ENCODE measurements at regions not wholly inside any gene's neighbourhood (a gene's known extent, or its start where the extent isn't known, plus 50 kb on each side); places are given as distances from the start of the nearest gene placed in this dataset.

DNA sequence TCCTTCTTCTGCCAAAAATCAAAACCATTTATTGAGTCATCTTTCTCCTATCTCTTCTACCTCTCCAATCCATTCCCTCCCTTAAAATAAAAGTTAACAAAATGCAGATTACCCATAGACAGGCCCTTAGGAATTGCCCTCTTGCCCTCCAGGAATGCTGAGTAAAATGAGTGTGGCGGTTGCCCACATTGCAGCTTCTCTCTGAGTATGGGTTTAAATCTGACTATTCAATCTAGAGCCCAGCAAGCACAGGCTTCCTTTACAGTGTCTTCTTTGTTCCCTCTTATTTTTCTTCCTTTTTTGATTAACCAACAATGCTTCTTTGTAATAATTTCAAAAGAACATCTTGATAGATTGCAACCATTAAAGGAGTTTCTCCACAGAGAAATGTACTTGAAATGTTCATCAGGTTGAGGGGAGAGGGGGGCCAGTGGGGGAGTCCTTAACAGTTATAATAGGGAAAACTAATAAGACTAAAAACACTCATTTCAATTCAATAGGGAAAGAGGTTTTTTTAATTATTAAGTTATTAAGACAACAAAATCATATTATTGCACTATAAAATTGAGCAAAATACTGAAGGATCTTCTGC lies 135.3 kb upstream of the LMCD1 start:
- H3K4me2 ChIP-seq (ENCODE audit: low read depth, low read length) = no peak overlapping the region
- no peak overlapping the region for H3K4ac ChIP-seq (ENCODE audit: low read depth, low read length)
- dilution Hi-C loops (cut with HindIII; ENCODE audit: low sequenced_read_pairs, unreplicated experiment) (no loop called here), in situ Hi-C loops (cut with MboI; ENCODE audit: low sequenced_read_pairs) (no loop called here), intact Hi-C loops (cut with micrococcal nuclease) (no loop called here)
- no peaks in the 10 kb centered on the region for H4K20me1 ChIP-seq (ENCODE audit: insufficient read depth, low read length)
- DNase-seq = no peak
- no peak overlapping the region for H3K56ac ChIP-seq (ENCODE audit: extremely low read depth, insufficient read depth, low read length)
- H3K27ac ChIP-seq (ENCODE audit: insufficient read depth, low read length) = no peak overlapping the region
- H2BK15ac ChIP-seq (ENCODE audit: low read depth, low read length) = no peak overlapping the region
- no peaks in the 10 kb centered on the region for H3K4me1 ChIP-seq (ENCODE audit: control insufficient read depth, insufficient read depth, low read length)
- H2AFZ ChIP-seq (replicated peaks; ENCODE audit: low read length, poor library complexity) = no peak overlapping the region
- ChIA-PET POLR2A (ENCODE audit: unreplicated experiment) (no interaction called here), CTCF (no interaction called here)
- no peak overlapping the region for H3K23ac ChIP-seq (ENCODE audit: low read depth, low read length)
- no TSS peak for BruUV-seq (replicated peaks)
- H2AK9ac ChIP-seq (replicated peaks; ENCODE audit: low read depth, low read length, poor library complexity) = no peak overlapping the region
- H3K27me3 ChIP-seq (ENCODE audit: control insufficient read depth, insufficient read depth, low read length) = no peaks in the 10 kb centered on the region; the same call in none of the 2 replicates
- no peak overlapping the region for H2AK5ac ChIP-seq (ENCODE audit: low read depth, low read length)
- no peaks in the 10 kb centered on the region for H3K79me1 ChIP-seq (ENCODE audit: low read depth in 1 of 2, low read length in 2 of 2)
- no peak overlapping the region for H3K14ac ChIP-seq (replicated peaks; ENCODE audit: low read depth, low read length)
- H2BK20ac ChIP-seq (ENCODE audit: low read depth, low read length) = no peak overlapping the region
- no peak overlapping the region for H4K5ac ChIP-seq (ENCODE audit: low read depth, low read length)
- H2BK120ac ChIP-seq (ENCODE audit: low read depth, low read length) = no peak overlapping the region
- no peaks in the 10 kb centered on the region for H3K36me3 ChIP-seq (ENCODE audit: control insufficient read depth, insufficient read depth, low read length)
- no peaks in the 10 kb centered on the region for H3K9me3 ChIP-seq (ENCODE audit: control insufficient read depth, insufficient read depth, low read length)
- ATAC-seq (ENCODE audit: low read depth) = no peak
- no CpG with 5 or more reads among the region's 1 CpG for WGBS, 2 experiments (ENCODE audit: extremely low coverage in 2 of 2, insufficient read length in 1 of 2)
- TF ChIP-seq CEBPB (IDR thresholded peaks at IDR 0.05; ENCODE audit: low read depth, low read length) (no peak), USF2 (IDR thresholded peaks at IDR 0.05; ENCODE audit: low read depth, low read length) (no peak), SMC3 (IDR thresholded peaks at IDR 0.05; ENCODE audit: low read depth, low read length) (no peak), BHLHE40 (IDR thresholded peaks at IDR 0.05; ENCODE audit: low read depth, low read length) (no peak), CTCF (conservative IDR thresholded peaks at IDR 0.05; ENCODE audit: low read depth, low read length) (no peak)
- no peaks in the 10 kb centered on the region for H3K9me1 ChIP-seq (ENCODE audit: insufficient read depth, low read length)
- H3K4me3 ChIP-seq (ENCODE audit: insufficient read depth, low read depth, low read length) = no peak overlapping the region
- no peak overlapping the region for H4K91ac ChIP-seq (ENCODE audit: insufficient read depth, low read depth, low read length)
- no peak overlapping the region for H2BK5ac ChIP-seq (ENCODE audit: low read depth, low read length, poor library complexity, severe bottlenecking)
- no peak overlapping the region for H3K18ac ChIP-seq (ENCODE audit: low read depth, low read length)
- H3K9ac ChIP-seq (ENCODE audit: low read depth, low read length) = no peak overlapping the region
- no peak overlapping the region for H4K8ac ChIP-seq (ENCODE audit: low read depth in 2 of 2, low read length in 2 of 2)

Measured in IMR-90 (cell line).